ENCODE measurements at regions not wholly inside any gene's neighbourhood (a gene's known extent, or its start where the extent isn't known, plus 50 kb on each side); places are given as distances from the start of the nearest gene placed in this dataset.

DNA sequence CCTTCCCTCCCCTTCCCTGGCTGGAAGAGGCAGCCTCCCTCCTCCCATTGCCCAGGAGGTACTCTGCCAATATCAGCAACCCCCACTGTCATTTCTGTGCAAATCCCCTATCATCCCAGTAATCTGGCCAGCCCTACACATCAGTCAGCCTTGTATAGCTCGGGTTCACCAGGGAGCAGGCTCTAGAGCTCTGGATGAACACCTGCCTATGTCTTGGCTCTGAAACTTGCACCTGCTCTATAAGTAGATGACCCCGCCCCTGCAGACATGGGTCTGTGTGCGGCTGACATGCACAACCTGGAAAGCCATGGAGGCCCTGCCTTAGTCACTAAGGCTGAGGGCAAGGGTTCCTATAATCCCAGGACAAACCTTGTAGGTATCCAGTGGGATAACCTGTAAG, 1042.9 kb downstream of the UQCRFS1 start:
- CTCF ChIA-PET = no interaction called here
- no peaks in the 10 kb centered on the region for H3K36me3 ChIP-seq (ENCODE audit: control insufficient read depth, insufficient read depth, low read length)
- TF ChIP-seq, protein P1, sequence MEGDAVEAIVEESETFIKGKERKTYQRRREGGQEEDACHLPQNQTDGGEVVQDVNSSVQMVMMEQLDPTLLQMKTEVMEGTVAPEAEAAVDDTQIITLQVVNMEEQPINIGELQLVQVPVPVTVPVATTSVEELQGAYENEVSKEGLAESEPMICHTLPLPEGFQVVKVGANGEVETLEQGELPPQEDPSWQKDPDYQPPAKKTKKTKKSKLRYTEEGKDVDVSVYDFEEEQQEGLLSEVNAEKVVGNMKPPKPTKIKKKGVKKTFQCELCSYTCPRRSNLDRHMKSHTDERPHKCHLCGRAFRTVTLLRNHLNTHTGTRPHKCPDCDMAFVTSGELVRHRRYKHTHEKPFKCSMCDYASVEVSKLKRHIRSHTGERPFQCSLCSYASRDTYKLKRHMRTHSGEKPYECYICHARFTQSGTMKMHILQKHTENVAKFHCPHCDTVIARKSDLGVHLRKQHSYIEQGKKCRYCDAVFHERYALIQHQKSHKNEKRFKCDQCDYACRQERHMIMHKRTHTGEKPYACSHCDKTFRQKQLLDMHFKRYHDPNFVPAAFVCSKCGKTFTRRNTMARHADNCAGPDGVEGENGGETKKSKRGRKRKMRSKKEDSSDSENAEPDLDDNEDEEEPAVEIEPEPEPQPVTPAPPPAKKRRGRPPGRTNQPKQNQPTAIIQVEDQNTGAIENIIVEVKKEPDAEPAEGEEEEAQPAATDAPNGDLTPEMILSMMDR (IDR thresholded peaks at IDR 0.05; ENCODE audit: insufficient read depth, low read depth, low read length) = no peak
- no peak for DNase-seq (ENCODE audit: low read depth)
- no peak overlapping the region for H3K4me3 ChIP-seq (ENCODE audit: low read depth, low read length)
- POLR2A ChIA-PET = no interaction called here
- no peaks in the 10 kb centered on the region for H3K27me3 ChIP-seq (ENCODE audit: control insufficient read depth, insufficient read depth, low read length)

DNA sequence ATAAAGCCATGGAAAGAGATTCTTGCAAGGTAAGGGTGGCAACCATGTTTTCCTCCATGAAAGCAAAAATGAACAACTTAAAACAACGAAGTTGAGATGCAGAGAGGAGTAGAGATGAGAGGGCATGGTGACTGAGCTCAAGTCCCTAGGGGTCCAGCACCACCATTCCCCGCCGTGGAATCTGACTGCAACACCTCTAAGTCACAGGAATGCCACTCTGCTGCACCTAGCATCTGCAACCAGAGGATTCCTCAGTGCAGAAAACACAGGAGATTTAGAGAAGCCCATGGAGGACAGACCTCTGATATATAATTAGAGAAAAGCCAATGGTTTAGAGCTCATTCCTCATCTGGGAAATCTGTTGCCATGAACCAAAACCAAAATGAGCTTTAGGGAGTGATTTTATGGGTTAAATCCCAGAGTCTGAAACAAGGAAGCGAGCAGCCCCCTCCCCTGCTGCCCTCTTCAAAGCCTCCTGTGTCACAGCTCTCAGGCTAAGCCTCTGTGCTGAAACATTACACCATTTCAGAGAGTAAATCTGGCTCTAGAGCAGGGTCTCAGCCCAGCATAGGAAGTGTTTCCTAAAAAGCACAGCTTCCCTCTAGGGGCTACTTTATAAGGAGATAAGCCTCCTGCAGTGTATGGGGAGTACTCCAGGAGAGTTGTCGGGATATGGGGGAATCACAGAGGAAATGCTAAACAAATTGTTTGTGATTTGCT, 1043.6 kb downstream of the UQCRFS1 start:
- ChIA-PET POLR2A (no interaction called here), CTCF (no interaction called here)
- no peaks in the 10 kb centered on the region for H3K27me3 ChIP-seq (ENCODE audit: control insufficient read depth, insufficient read depth, low read length)
- no peak overlapping the region for H3K4me3 ChIP-seq (ENCODE audit: low read depth, low read length)
- TF ChIP-seq, protein P1 (IDR thresholded peaks at IDR 0.05; ENCODE audit: insufficient read depth, low read depth, low read length) = no peak
- no peak for DNase-seq (ENCODE audit: low read depth)
- H3K36me3 ChIP-seq (ENCODE audit: control insufficient read depth, insufficient read depth, low read length) = no peaks in the 10 kb centered on the region

DNA sequence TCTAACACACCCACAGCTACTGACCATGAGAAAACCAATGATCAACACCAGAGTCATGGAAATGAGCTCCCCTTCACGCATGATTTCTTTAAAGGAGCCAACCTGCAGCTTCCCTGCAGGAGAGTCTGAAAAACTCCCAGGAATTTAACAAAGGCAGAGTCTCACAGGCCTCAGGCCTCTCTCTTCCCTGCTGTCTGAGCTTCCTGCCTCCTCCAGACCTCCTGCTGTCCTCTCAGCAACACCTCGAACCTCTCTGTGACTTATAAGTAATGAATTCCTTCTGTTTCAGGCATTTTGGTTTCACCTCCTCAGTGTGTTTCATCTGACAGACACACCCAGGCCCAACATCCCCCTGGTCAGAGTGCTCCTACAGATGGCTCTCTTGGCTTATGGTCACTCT, 1044.4 kb downstream of the UQCRFS1 start:
- DNase-seq (ENCODE audit: low read depth) = no peak

DNA sequence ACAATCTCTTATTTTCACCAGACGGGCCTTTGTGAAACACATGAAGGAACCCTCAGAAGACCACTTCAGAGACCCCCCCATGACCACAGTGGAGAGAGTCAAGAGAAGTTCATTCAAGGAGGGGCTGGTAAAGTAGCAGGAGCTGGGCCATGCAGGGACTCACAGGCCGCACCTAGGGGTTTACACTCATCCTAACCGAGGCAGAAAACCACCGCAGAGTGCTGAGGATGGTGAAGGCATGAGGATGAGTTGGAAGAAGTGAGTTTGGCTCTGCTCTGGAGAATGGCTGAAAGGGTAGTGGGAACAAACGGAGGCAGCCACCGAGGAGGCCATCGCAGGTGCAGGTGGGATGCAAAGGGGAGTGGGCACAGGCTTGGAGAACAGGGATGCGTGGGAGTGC, 1046.9 kb downstream of the UQCRFS1 start:
- Histone ChIP-seq H3K36me3 (ENCODE audit: control insufficient read depth, insufficient read depth, low read length) (no peaks in the 10 kb centered on the region), H3K4me3 (ENCODE audit: low read depth, low read length) (no peak overlapping the region), H3K27me3 (ENCODE audit: control insufficient read depth, insufficient read depth, low read length) (no peaks in the 10 kb centered on the region)
- TF ChIP-seq, protein P1 (IDR thresholded peaks at IDR 0.05; ENCODE audit: insufficient read depth, low read depth, low read length) = no peak
- ChIA-PET POLR2A (no interaction called here), CTCF (no interaction called here)
- no peak for DNase-seq (ENCODE audit: low read depth)

More for the DNA sequence above, 1044.4 kb downstream of the UQCRFS1 start:
- CTCF ChIA-PET = no interaction called here
- Histone ChIP-seq H3K4me3 (ENCODE audit: low read depth, low read length) (no peak overlapping the region), H3K36me3 (ENCODE audit: control insufficient read depth, insufficient read depth, low read length) (no peaks in the 10 kb centered on the region), H3K27me3 (ENCODE audit: control insufficient read depth, insufficient read depth, low read length) (no peaks in the 10 kb centered on the region)
- POLR2A ChIA-PET = no interaction called here
- TF ChIP-seq, protein P1 (IDR thresholded peaks at IDR 0.05; ENCODE audit: insufficient read depth, low read depth, low read length) = no peak

DNA sequence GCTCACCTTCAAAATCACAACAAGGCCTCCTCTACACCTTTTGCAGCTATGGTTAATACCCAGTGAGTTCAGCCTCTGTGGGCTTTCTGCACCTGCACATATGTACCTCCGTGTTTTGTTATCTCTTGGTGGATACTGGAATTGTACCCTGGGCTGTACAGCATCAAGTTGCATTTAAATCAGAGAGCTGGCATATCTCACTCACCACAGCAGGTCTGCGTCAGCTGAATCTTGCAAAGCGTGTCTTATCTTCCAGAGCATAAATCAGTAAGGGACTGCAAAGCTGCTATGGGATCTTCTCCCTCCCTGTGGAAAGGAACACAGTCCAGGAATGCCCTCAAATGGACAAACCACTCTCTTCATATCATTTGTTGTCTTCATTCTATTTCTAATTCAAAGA, 1048.7 kb downstream of the UQCRFS1 start:
- H3K36me3 ChIP-seq (ENCODE audit: control insufficient read depth, insufficient read depth, low read length) = no peaks in the 10 kb centered on the region
- TF ChIP-seq, protein P1 (IDR thresholded peaks at IDR 0.05; ENCODE audit: insufficient read depth, low read depth, low read length) = no peak

More for the DNA sequence above, 1048.7 kb downstream of the UQCRFS1 start:
- no peak for DNase-seq (ENCODE audit: low read depth)
- POLR2A ChIA-PET = no interaction called here
- Histone ChIP-seq H3K4me3 (ENCODE audit: low read depth, low read length) (no peak overlapping the region), H3K27me3 (ENCODE audit: control insufficient read depth, insufficient read depth, low read length) (no peaks in the 10 kb centered on the region)
- CTCF ChIA-PET = no interaction called here

All from BJ (cell line).